H1 (cell line): ENCODE measurements at regions not wholly inside any gene's neighbourhood (a gene's known extent, or its start where the extent isn't known, plus 50 kb on each side); places are given as distances from the start of the nearest gene placed in this dataset.
A peak's percentile ranks its signal among the peaks of the same experiment; 100 is the strongest.

ENCODE experiments used
- CTCF ChIP-seq, 3 experiments: IDR thresholded peaks; 1 replicate in 2 of 3; 2 replicates in 1 of 3; pipeline versions ENCODE4 v1.5.1 to v1.6.1; 2011; ENCODE audit warnings: low read length in 3 of 3, mild to moderate bottlenecking in 3 of 3, inconsistent platforms in 2 of 3, low read depth in 1 of 3, moderate library complexity in 1 of 3; ENCODE audit not compliant: insufficient read depth in 1 of 3; ENCODE audit errors: control extremely low read depth in 1 of 3
- EP300 ChIP-seq, 2 experiments: IDR thresholded peaks; 1 replicate in 1 of 2; 2 replicates in 1 of 2; pipeline ENCODE4 v1.6.1; 2011 to 2012; ENCODE audit warnings: low read depth in 2 of 2, low read length in 2 of 2, mild to moderate bottlenecking in 2 of 2, borderline replicate concordance in 1 of 2, inconsistent platforms in 1 of 2, moderate library complexity in 1 of 2
- PHF8 ChIP-seq: fragments of 200-600 bp; sonication (generic); conservative IDR thresholded peaks from 2 replicates; pipeline ENCODE4 v1.7.1; 2012; ENCODE audit warnings: low read depth, mild to moderate bottlenecking, inconsistent platforms, low read length, moderate library complexity
- POLR2AphosphoS5 ChIP-seq: IDR thresholded peaks from 2 replicates; pipeline ENCODE4 v1.6.1; 2011; ENCODE audit warnings: low read depth, low read length
- RAD21 ChIP-seq, 2 experiments: IDR thresholded peaks in 1 of 2; conservative IDR thresholded peaks in 1 of 2; 2 replicates each; pipeline ENCODE4 v1.6.1; 2011; ENCODE audit warnings: low read depth in 2 of 2, low read length in 2 of 2, improper control_type of control experiment in 1 of 2, inconsistent platforms in 1 of 2, mild to moderate bottlenecking in 1 of 2, moderate library complexity in 1 of 2
- SIN3A ChIP-seq, 2 experiments: IDR thresholded peaks in 1 of 2; conservative IDR thresholded peaks in 1 of 2; 2 replicates each; pipeline ENCODE4 v1.6.1; 2011 to 2012; ENCODE audit warnings: low read length in 2 of 2, improper control_type of control experiment in 1 of 2, low read depth in 1 of 2, mild to moderate bottlenecking in 1 of 2
- SIX5 ChIP-seq: IDR thresholded peaks from 2 replicates; pipeline ENCODE4 v1.6.1; 2011; ENCODE audit warnings: mild to moderate bottlenecking, low read depth, low read length

GRCh38 chr6:56764081-56764566, 121.4 kb upstream of the DST start:
- TF ChIP-seq RAD21 (IDR thresholded peaks at IDR 0.05 in 1 of 2, conservative IDR thresholded peaks at IDR 0.05 in 1 of 2; ENCODE audit: low read depth in 2 of 2, low read length in 2 of 2) (peak; percentile 55 to 60; a peak in 3 of 4 replicates), PHF8 (no peak), POLR2AphosphoS5 (no peak), CTCF (IDR thresholded peaks at IDR 0.05; ENCODE audit: control extremely low read depth in 1 of 3, insufficient read depth in 1 of 3, low read depth in 1 of 3, low read length in 3 of 3) (peak in 2 of 3 experiments; percentile 46 to 63; a peak in 2 of 4 replicates), SIN3A (conservative IDR thresholded peaks at IDR 0.05 in 1 of 2, IDR thresholded peaks at IDR 0.05 in 1 of 2; ENCODE audit: low read depth in 1 of 2, low read length in 2 of 2) (no peak), SIX5 (no peak), EP300 (IDR thresholded peaks at IDR 0.05; ENCODE audit: borderline replicate concordance in 1 of 2, low read depth in 2 of 2, low read length in 2 of 2) (no peak)
